HG03571 (cell line): ENCODE measurements at regions not wholly inside any gene's neighbourhood (a gene's known extent, or its start where the extent isn't known, plus 50 kb on each side); places are given as distances from the start of the nearest gene placed in this dataset.

Experiments
- ATAC-seq: cut with Tn5 transposase; IDR thresholded peaks from one replicate; pipeline ENCODE4 v1.9.1; 2021; ENCODE audit not compliant: unreplicated experiment

GRCh38 chr2:67851956-67852824, 210.6 kb downstream of the C1D start:
- no peak for ATAC-seq

GRCh38 chr2:67854103-67854743, 208.6 kb downstream of the C1D start:
- ATAC-seq = no peak

- ATAC-seq = no peak
Observed at GRCh38 chr2:67854798-67855197, 208.0 kb downstream of the C1D start.

GRCh38 chr2:67856866-67857265, 205.9 kb downstream of the C1D start:
- ATAC-seq = no peak

- ATAC-seq = no peak
Observed at GRCh38 chr2:67857836-67858235, 205.0 kb downstream of the C1D start.

GRCh38 chr2:67858886-67859285, 203.9 kb downstream of the C1D start:
- ATAC-seq = no peak

GRCh38 chr2:67865917-67866316, 196.9 kb downstream of the C1D start:
- ATAC-seq = no peak

- no peak for ATAC-seq
Observed at GRCh38 chr2:67867735-67868134, 195.1 kb downstream of the C1D start.

- no peak for ATAC-seq
Observed at GRCh38 chr2:67871686-67872412, 191.0 kb downstream of the C1D start.

- no peak for ATAC-seq
Observed at GRCh38 chr2:67872481-67872880, 190.3 kb downstream of the C1D start.

- no peak for ATAC-seq
Observed at GRCh38 chr2:67873916-67874315, 188.9 kb downstream of the C1D start.

GRCh38 chr2:67876176-67876575, 186.6 kb downstream of the C1D start:
- no peak for ATAC-seq

- ATAC-seq = no peak
Observed at GRCh38 chr2:67877301-67877700, 185.5 kb downstream of the C1D start.

- ATAC-seq = no peak
Observed at GRCh38 chr2:67878743-67879142, 184.1 kb downstream of the C1D start.

GRCh38 chr2:67879586-67880290, 183.1 kb downstream of the C1D start:
- no peak for ATAC-seq

- ATAC-seq = no peak
Observed at GRCh38 chr2:67880291-67880761, 182.5 kb downstream of the C1D start.

GRCh38 chr2:67881816-67882215, 181.0 kb downstream of the C1D start:
- ATAC-seq = no peak

GRCh38 chr2:67883316-67884087, 179.3 kb downstream of the C1D start:
- ATAC-seq = no peak

- no peak for ATAC-seq
Observed at GRCh38 chr2:67888351-67889005, 174.3 kb downstream of the C1D start.

GRCh38 chr2:67889056-67889455, 173.7 kb downstream of the C1D start:
- no peak for ATAC-seq
